Upper lobe of left lung (tissue), 6 donors: ENCODE measurements at regions not wholly inside any gene's neighbourhood (a gene's known extent, or its start where the extent isn't known, plus 50 kb on each side); places are given as distances from the start of the nearest gene placed in this dataset.
"Not testable (repeated sequence)": the region's sequence is repeated elsewhere in the genome, so short reads cannot be mapped to it uniquely, and the experiment has no call there.

Experiments
- ATAC-seq, 2 donors: fragments of 200-7000 bp; cut with Tn5 transposase; one replicate each; pipeline ENCODE4 v1.9.1; 2022; ENCODE audit warnings: mild to moderate bottlenecking in 2 of 2, moderate library complexity in 2 of 2; ENCODE audit not compliant: low FRiP score in 2 of 2
- DNase-seq, 2 donors: peaks; one replicate each; pipeline ENCODE4 v3.0.0-alpha.2; 2019 to 2020
- H3K27ac ChIP-seq, 4 donors: fragments of 200-600 bp; sonication (generic); one replicate each; pipeline ENCODE4 v1.5.1; 2016 to 2019
- H3K27me3 ChIP-seq, 4 donors: fragments of 200-600 bp; sonication (generic); one replicate each; pipeline ENCODE4 v1.5.1; 2017 to 2019
- H3K36me3 ChIP-seq, 4 donors: fragments of 200-600 bp; sonication (generic); one replicate each; pipeline ENCODE4 v1.5.1; 2016 to 2019
- H3K4me1 ChIP-seq, 4 donors: fragments of 200-600 bp; sonication (generic); one replicate each; pipeline ENCODE4 v1.5.1; 2018 to 2019
- H3K4me3 ChIP-seq, 4 donors: fragments of 200-600 bp; sonication (generic); one replicate each; pipeline ENCODE4 v1.5.1; 2017 to 2019; ENCODE audit warnings: mild to moderate bottlenecking in 2 of 4, moderate library complexity in 1 of 4
- H3K9me3 ChIP-seq, 4 donors: fragments of 200-600 bp; sonication (generic); one replicate each; pipeline ENCODE4 v1.5.1; 2018 to 2019
- CTCF ChIP-seq, 6 experiments: fragments of 450-650 bp in 4 of 6; fragments of 200-600 bp in 2 of 6; sonication (generic) in 2 of 6; IDR thresholded peaks; one replicate each; pipeline ENCODE4 v1.5.1; 2016 to 2019; ENCODE audit warnings: antibody characterized with exemption in 6 of 6
- EP300 ChIP-seq, 4 donors: sonication (generic); formaldehyde crosslinking; IDR thresholded peaks; one replicate each; pipeline ENCODE4 v1.5.1; 2017; ENCODE audit warnings: antibody characterized with exemption in 4 of 4, control low read depth in 2 of 4
- POLR2A ChIP-seq, 4 donors: fragments of 450-650 bp; IDR thresholded peaks; one replicate each; pipeline ENCODE4 v1.5.1; 2016 to 2017; ENCODE audit warnings: antibody characterized with exemption in 4 of 4, mild to moderate bottlenecking in 2 of 4
- POLR2AphosphoS5 ChIP-seq, 2 donors: sonication (generic); formaldehyde crosslinking; IDR thresholded peaks; one replicate each; pipeline ENCODE4 v1.5.1; 2017; ENCODE audit warnings: antibody characterized with exemption in 2 of 2
- WGBS, 2 donors: methylation state at CpG; one replicate each; pipeline ENCODE4 v1.1.5; 2017 to 2018; 5-methylcytosine and 5-hydroxymethylcytosine counted together
- donor health status: DM: no; HTN: no; CAD: no; lungs with moderate emphysema.
- donor health status: DM: no; HTN: yes; CAD: no; lungs with severe emphysema.

- no peaks in the 10 kb centered on the region for H3K36me3 ChIP-seq
- DNase-seq (no peak), ATAC-seq (no peak)
- TF ChIP-seq POLR2AphosphoS5 (IDR thresholded peaks at IDR 0.05): no peak
- TF ChIP-seq EP300 (IDR thresholded peaks at IDR 0.05): no peak
- no peaks in the 10 kb centered on the region for H3K9me3 ChIP-seq
- H3K27me3 ChIP-seq: no peaks in the 10 kb centered on the region
- no peak overlapping the region for H3K4me3 ChIP-seq
- no peak overlapping the region for H3K27ac ChIP-seq
- no peaks in the 10 kb centered on the region for H3K4me1 ChIP-seq
- WGBS, 2 donors: 92 to 93% methylated on average over 3 of the region's 3 CpGs
Observed at GRCh38 chr7:119096683-119097082, 872.2 kb downstream of the ANKRD7 start.

- H3K4me1 ChIP-seq, H3K27ac ChIP-seq, DNase-seq, ATAC-seq, H3K4me3 ChIP-seq, H3K9me3 ChIP-seq, H3K36me3 ChIP-seq, H3K27me3 ChIP-seq: not testable (repeated sequence)
- 27 to 29% methylated on average over 4 of the region's 4 CpGs for WGBS, 2 donors
Observed at GRCh38 chr7:119100611-119101258, 876.2 kb downstream of the ANKRD7 start.

GRCh38 chr7:119102291-119102690 is 877.8 kb downstream of the ANKRD7 start:
- no peak for TF ChIP-seq EP300 (IDR thresholded peaks at IDR 0.05)
- TF ChIP-seq CTCF (IDR thresholded peaks at IDR 0.05): no peak
- TF ChIP-seq POLR2AphosphoS5 (IDR thresholded peaks at IDR 0.05): no peak
- TF ChIP-seq POLR2A (IDR thresholded peaks at IDR 0.05): no peak
- 69 to 70% methylated on average over 1 of the region's 1 CpG for WGBS, 2 donors

GRCh38 chr7:119105381-119105780 is 880.9 kb downstream of the ANKRD7 start:
- TF ChIP-seq CTCF (IDR thresholded peaks at IDR 0.05) (no peak), POLR2AphosphoS5 (IDR thresholded peaks at IDR 0.05) (no peak)
- Histone ChIP-seq H3K4me1 (no peaks in the 10 kb centered on the region), H3K27ac (no peak overlapping the region), H3K9me3 (peaks cover 0 to 1% (median under 1%) of the 10 kb centered on the region in 4 donors), H3K27me3 (no peaks in the 10 kb centered on the region), H3K4me3 (no peak overlapping the region), H3K36me3 (no peaks in the 10 kb centered on the region)
- DNase-seq (no peak), ATAC-seq (no peak)
- WGBS, 2 donors: 39 to 43% methylated on average over 1 of the region's 1 CpG

More at GRCh38 chr7:119102291-119102690, 877.8 kb downstream of the ANKRD7 start:
- Histone ChIP-seq H3K9me3 (no peaks in the 10 kb centered on the region), H3K4me3 (no peak overlapping the region), H3K4me1 (no peaks in the 10 kb centered on the region), H3K27me3 (no peaks in the 10 kb centered on the region), H3K27ac (no peak overlapping the region), H3K36me3 (no peaks in the 10 kb centered on the region)
- DNase-seq (no peak), ATAC-seq (no peak)

- Histone ChIP-seq H3K4me3 (no peak overlapping the region), H3K4me1 (no peaks in the 10 kb centered on the region), H3K36me3 (no peaks in the 10 kb centered on the region), H3K27me3 (no peaks in the 10 kb centered on the region), H3K9me3 (no peaks in the 10 kb centered on the region), H3K27ac (no peak overlapping the region)
- TF ChIP-seq POLR2AphosphoS5 (IDR thresholded peaks at IDR 0.05): no peak
- no peak for TF ChIP-seq EP300 (IDR thresholded peaks at IDR 0.05)
- no peak for TF ChIP-seq POLR2A (IDR thresholded peaks at IDR 0.05)
- TF ChIP-seq CTCF (IDR thresholded peaks at IDR 0.05): no peak
- ATAC-seq: no peak
- DNase-seq: no peak
- WGBS, 2 donors: 85 to 87% methylated on average over 8 of the region's 8 CpGs
Observed at GRCh38 chr7:119123326-119123725, 898.8 kb downstream of the ANKRD7 start.

- Histone ChIP-seq H3K27me3 (no peaks in the 10 kb centered on the region), H3K4me3 (no peak overlapping the region), H3K27ac (no peak overlapping the region), H3K4me1 (no peaks in the 10 kb centered on the region), H3K36me3 (no peaks in the 10 kb centered on the region), H3K9me3 (no peaks in the 10 kb centered on the region)
- DNase-seq: no peak
- WGBS, 2 donors: 76 to 77% methylated on average over 3 of the region's 3 CpGs
- no peak for ATAC-seq
- TF ChIP-seq CTCF (IDR thresholded peaks at IDR 0.05) (no peak), POLR2AphosphoS5 (IDR thresholded peaks at IDR 0.05) (no peak), EP300 (IDR thresholded peaks at IDR 0.05) (no peak), POLR2A (IDR thresholded peaks at IDR 0.05) (no peak)
Observed at GRCh38 chr7:119127706-119128105, 903.2 kb downstream of the ANKRD7 start.
